ENCODE measurements at regions not wholly inside any gene's neighbourhood (a gene's known extent, or its start where the extent isn't known, plus 50 kb on each side); places are given as distances from the start of the nearest gene placed in this dataset.

GRCh38 chr2:145841973-145842372 is 1322.1 kb upstream of the ZEB2 start:
- ChIA-PET POLR2A (ENCODE audit: low non-redundant PET) (interaction anchor here (0.6 kb wide), 1 partner anchor 125 kb away, joined by 3 read pairs; no protein-coding TSS in a partner anchor), CTCF (no interaction called here)
- TF ChIP-seq CTCF (conservative IDR thresholded peaks at IDR 0.05; ENCODE audit: low read depth, low read length) (no peak), EZH2 (IDR thresholded peaks at IDR 0.05; ENCODE audit: borderline replicate concordance, low read depth, low read length, poor library complexity, severe bottlenecking) (no peak)
- H3K4me3 ChIP-seq (ENCODE audit: low read depth, low read length, poor library complexity, severe bottlenecking): no peak overlapping the region
- no peak overlapping the region for H3K27ac ChIP-seq (ENCODE audit: low read depth, low read length, poor library complexity, severe bottlenecking)
- no peaks in the 10 kb centered on the region for H3K4me1 ChIP-seq (ENCODE audit: insufficient read depth, low read length, poor library complexity, severe bottlenecking)
- H3K9me3 ChIP-seq (ENCODE audit: low read depth, low read length, poor library complexity, severe bottlenecking): no peaks in the 10 kb centered on the region
- no peak for DNase-seq (ENCODE audit: low spot score)
- BruUV-seq (replicated peaks): no TSS peak
- intact Hi-C loops (cut with micrococcal nuclease; ENCODE audit: unreplicated experiment): no loop called here
- H3K36me3 ChIP-seq (ENCODE audit: insufficient read depth, low read length, poor library complexity, severe bottlenecking): no peaks in the 10 kb centered on the region
- H3K27me3 ChIP-seq (replicated peaks; ENCODE audit: insufficient read depth, low read depth, low read length, poor library complexity): no peaks in the 10 kb centered on the region

DNA sequence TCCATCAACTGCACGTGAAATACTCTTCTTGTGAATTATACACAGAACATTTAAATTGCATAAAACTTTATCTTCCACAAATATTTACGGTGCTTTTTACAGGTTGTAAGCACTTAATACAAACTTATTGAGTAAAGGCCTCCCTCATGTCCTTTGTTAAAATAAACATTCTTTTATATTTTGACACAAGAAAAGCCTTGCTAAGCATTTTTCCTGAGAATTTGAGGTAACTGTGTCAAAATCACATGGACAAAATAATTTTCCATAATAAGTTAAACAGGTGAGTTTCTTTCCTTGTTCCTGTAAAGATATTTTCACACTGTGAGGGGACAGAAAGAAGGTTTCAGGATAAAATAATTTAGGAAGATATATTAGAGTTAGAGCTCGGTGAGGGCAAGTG is 1317.1 kb upstream of the ZEB2 start:
- no peak for DNase-seq (ENCODE audit: low spot score)
- ChIA-PET CTCF (no interaction called here), POLR2A (ENCODE audit: low non-redundant PET) (no interaction called here)
- H3K4me1 ChIP-seq (ENCODE audit: insufficient read depth, low read length, poor library complexity, severe bottlenecking): peaks cover 6% of the 10 kb centered on the region
- no peaks in the 10 kb centered on the region for H3K27me3 ChIP-seq (replicated peaks; ENCODE audit: insufficient read depth, low read depth, low read length, poor library complexity)
- no peaks in the 10 kb centered on the region for H3K36me3 ChIP-seq (ENCODE audit: insufficient read depth, low read length, poor library complexity, severe bottlenecking)
- no peaks in the 10 kb centered on the region for H3K9me3 ChIP-seq (ENCODE audit: low read depth, low read length, poor library complexity, severe bottlenecking)
- TF ChIP-seq EZH2 (IDR thresholded peaks at IDR 0.05; ENCODE audit: borderline replicate concordance, low read depth, low read length, poor library complexity, severe bottlenecking): no peak
- no peak for TF ChIP-seq CTCF (conservative IDR thresholded peaks at IDR 0.05; ENCODE audit: low read depth, low read length)
- H3K27ac ChIP-seq (ENCODE audit: low read depth, low read length, poor library complexity, severe bottlenecking): no peak overlapping the region
- H3K4me3 ChIP-seq (ENCODE audit: low read depth, low read length, poor library complexity, severe bottlenecking): no peak overlapping the region
- intact Hi-C loops (cut with micrococcal nuclease; ENCODE audit: unreplicated experiment): no loop called here
- BruUV-seq (replicated peaks): no TSS peak

DNA sequence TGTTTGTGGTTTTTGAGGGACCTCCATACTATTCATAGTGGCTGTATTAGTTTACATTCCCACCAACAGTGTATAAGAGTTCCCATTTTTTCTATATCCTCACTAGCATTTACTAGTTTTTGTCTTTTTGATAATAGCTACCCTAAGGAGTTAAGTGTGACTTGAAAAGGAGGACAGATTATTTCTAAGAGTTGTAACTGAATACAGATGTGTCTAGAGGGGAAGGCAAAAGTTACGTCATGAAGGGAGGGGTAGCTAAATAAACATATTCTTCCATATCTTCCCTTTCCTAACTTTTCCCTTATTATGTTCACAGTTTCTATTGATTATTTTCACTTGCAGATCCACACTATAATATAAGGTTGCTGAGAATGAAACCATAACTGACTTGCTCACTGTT is 1315.7 kb upstream of the ZEB2 start:
- intact Hi-C loops (cut with micrococcal nuclease; ENCODE audit: unreplicated experiment): no loop called here
- DNase-seq (ENCODE audit: low spot score): no peak
- H3K9me3 ChIP-seq (ENCODE audit: low read depth, low read length, poor library complexity, severe bottlenecking): no peaks in the 10 kb centered on the region
- no peak overlapping the region for H3K27ac ChIP-seq (ENCODE audit: low read depth, low read length, poor library complexity, severe bottlenecking)
- TF ChIP-seq EZH2 (IDR thresholded peaks at IDR 0.05; ENCODE audit: borderline replicate concordance, low read depth, low read length, poor library complexity, severe bottlenecking) (no peak), CTCF (conservative IDR thresholded peaks at IDR 0.05; ENCODE audit: low read depth, low read length) (no peak)
- CTCF ChIA-PET: no interaction called here
- H3K27me3 ChIP-seq (replicated peaks; ENCODE audit: insufficient read depth, low read depth, low read length, poor library complexity): no peaks in the 10 kb centered on the region
- no peaks in the 10 kb centered on the region for H3K36me3 ChIP-seq (ENCODE audit: insufficient read depth, low read length, poor library complexity, severe bottlenecking)
- no peak overlapping the region for H3K4me3 ChIP-seq (ENCODE audit: low read depth, low read length, poor library complexity, severe bottlenecking)
- H3K4me1 ChIP-seq (ENCODE audit: insufficient read depth, low read length, poor library complexity, severe bottlenecking): peaks cover 7% of the 10 kb centered on the region
- no TSS peak for BruUV-seq (replicated peaks)
- POLR2A ChIA-PET (ENCODE audit: low non-redundant PET): no interaction called here
